Uterus (tissue), 3 donors: ENCODE measurements at regions not wholly inside any gene's neighbourhood (a gene's known extent, or its start where the extent isn't known, plus 50 kb on each side); places are given as distances from the start of the nearest gene placed in this dataset.

Experiments used
- DNase-seq, 2 donors: peaks; one replicate each; pipeline ENCODE4 v3.0.0-alpha.2; 2019 to 2020
- H3K27ac ChIP-seq, 2 donors: fragments of 200-600 bp; sonication (generic); 1 replicate in 1 of 2; 2 replicates in 1 of 2; pipeline ENCODE4 v1.5.1; 2016 to 2018
- H3K27me3 ChIP-seq, 2 donors: fragments of 200-600 bp; sonication (generic); one replicate each; pipeline ENCODE4 v1.5.1; 2018 to 2019; ENCODE audit warnings: control low read depth in 1 of 2
- H3K36me3 ChIP-seq, 2 donors: fragments of 200-600 bp; sonication (generic); one replicate each; pipeline ENCODE4 v1.5.1; 2019; ENCODE audit warnings: control low read depth in 1 of 2
- H3K4me1 ChIP-seq, 2 donors: fragments of 200-600 bp; sonication (generic); one replicate each; pipeline ENCODE4 v1.5.1; 2018 to 2019; ENCODE audit warnings: control low read depth in 1 of 2
- H3K4me3 ChIP-seq, 2 donors: fragments of 200-600 bp; sonication (generic); 1 replicate in 1 of 2; 2 replicates in 1 of 2; pipeline ENCODE4 v1.5.1; 2018 to 2019; ENCODE audit warnings: mild to moderate bottlenecking in 1 of 2
- H3K9me3 ChIP-seq, 2 donors: fragments of 200-600 bp; sonication (generic); one replicate each; pipeline ENCODE4 v1.5.1; 2019; ENCODE audit warnings: control low read depth in 1 of 2
- POLR2A ChIP-seq, 2 donors: fragments of 450-650 bp; IDR thresholded peaks; one replicate each; pipeline ENCODE4 v1.6.1; 2016; ENCODE audit warnings: antibody characterized with exemption in 2 of 2, mild to moderate bottlenecking in 1 of 2, moderate library complexity in 1 of 2
- intact Hi-C: fragments of 100-400 bp; cut with DNase I; formaldehyde crosslinking; loops from one replicate; pipeline ENCODE4 v1.15.1; 2023; ENCODE audit warnings: low total_unique reads
- TF ChIP-seq, protein P1 (sequence below), 4 experiments: fragments of 200-600 bp in 2 of 4; fragments of 450-650 bp in 2 of 4; sonication (generic) in 2 of 4; IDR thresholded peaks; one replicate each; pipeline ENCODE4 v1.5.1; 2016 to 2019; ENCODE audit warnings: antibody characterized with exemption in 4 of 4, mild to moderate bottlenecking in 2 of 4, moderate library complexity in 1 of 4
- donor health status: DM: yes; HTN: yes; CAD: no.

GRCh38 chr17:13302983-13303382 lies 285.2 kb upstream of the ELAC2 start:
- Histone ChIP-seq H3K9me3 (no peaks in the 10 kb centered on the region), H3K36me3 (no peaks in the 10 kb centered on the region), H3K27ac (no peak overlapping the region), H3K4me3 (no peak overlapping the region), H3K27me3 (no peaks in the 10 kb centered on the region), H3K4me1 (no peaks in the 10 kb centered on the region)
- no peak for DNase-seq
- TF ChIP-seq, protein P1, sequence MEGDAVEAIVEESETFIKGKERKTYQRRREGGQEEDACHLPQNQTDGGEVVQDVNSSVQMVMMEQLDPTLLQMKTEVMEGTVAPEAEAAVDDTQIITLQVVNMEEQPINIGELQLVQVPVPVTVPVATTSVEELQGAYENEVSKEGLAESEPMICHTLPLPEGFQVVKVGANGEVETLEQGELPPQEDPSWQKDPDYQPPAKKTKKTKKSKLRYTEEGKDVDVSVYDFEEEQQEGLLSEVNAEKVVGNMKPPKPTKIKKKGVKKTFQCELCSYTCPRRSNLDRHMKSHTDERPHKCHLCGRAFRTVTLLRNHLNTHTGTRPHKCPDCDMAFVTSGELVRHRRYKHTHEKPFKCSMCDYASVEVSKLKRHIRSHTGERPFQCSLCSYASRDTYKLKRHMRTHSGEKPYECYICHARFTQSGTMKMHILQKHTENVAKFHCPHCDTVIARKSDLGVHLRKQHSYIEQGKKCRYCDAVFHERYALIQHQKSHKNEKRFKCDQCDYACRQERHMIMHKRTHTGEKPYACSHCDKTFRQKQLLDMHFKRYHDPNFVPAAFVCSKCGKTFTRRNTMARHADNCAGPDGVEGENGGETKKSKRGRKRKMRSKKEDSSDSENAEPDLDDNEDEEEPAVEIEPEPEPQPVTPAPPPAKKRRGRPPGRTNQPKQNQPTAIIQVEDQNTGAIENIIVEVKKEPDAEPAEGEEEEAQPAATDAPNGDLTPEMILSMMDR (IDR thresholded peaks at IDR 0.05), result no peak
- no peak for TF ChIP-seq POLR2A (IDR thresholded peaks at IDR 0.05)
- intact Hi-C loops, result no loop called here

- Histone ChIP-seq H3K4me3 (no peak overlapping the region), H3K4me1 (no peaks in the 10 kb centered on the region), H3K36me3 (no peaks in the 10 kb centered on the region), H3K9me3 (no peaks in the 10 kb centered on the region), H3K27ac (no peak overlapping the region), H3K27me3 (no peaks in the 10 kb centered on the region)
- intact Hi-C loops, result no loop called here
- TF ChIP-seq, protein P1 (IDR thresholded peaks at IDR 0.05), result no peak
- no peak for TF ChIP-seq POLR2A (IDR thresholded peaks at IDR 0.05)
- DNase-seq, result no peak
These were observed 284.6 kb upstream of the ELAC2 start for GRCh38 chr17:13302419-13302818.

- no peak overlapping the region for H3K4me3 ChIP-seq
- intact Hi-C loops, result no loop called here
- TF ChIP-seq, protein P1 (IDR thresholded peaks at IDR 0.05), result no peak
- TF ChIP-seq POLR2A (IDR thresholded peaks at IDR 0.05), result no peak
These were observed 279.4 kb upstream of the ELAC2 start for GRCh38 chr17:13297183-13297582.

GRCh38 chr17:13293421-13293820 lies 275.6 kb upstream of the ELAC2 start:
- TF ChIP-seq, protein P1 (IDR thresholded peaks at IDR 0.05), result no peak
- TF ChIP-seq POLR2A (IDR thresholded peaks at IDR 0.05), result no peak
- H3K27ac ChIP-seq, result no peak overlapping the region
- no peaks in the 10 kb centered on the region for H3K27me3 ChIP-seq
- H3K4me1 ChIP-seq, result no peaks in the 10 kb centered on the region
- DNase-seq, result no peak
- H3K4me3 ChIP-seq, result no peak overlapping the region
- no peaks in the 10 kb centered on the region for H3K36me3 ChIP-seq
- H3K9me3 ChIP-seq, result no peaks in the 10 kb centered on the region
- intact Hi-C loops, result no loop called here

More at GRCh38 chr17:13297183-13297582, 279.4 kb upstream of the ELAC2 start:
- Histone ChIP-seq H3K4me1 (no peaks in the 10 kb centered on the region), H3K27me3 (no peaks in the 10 kb centered on the region), H3K27ac (no peak overlapping the region), H3K9me3 (no peaks in the 10 kb centered on the region), H3K36me3 (no peaks in the 10 kb centered on the region)
- no peak for DNase-seq

DNA sequence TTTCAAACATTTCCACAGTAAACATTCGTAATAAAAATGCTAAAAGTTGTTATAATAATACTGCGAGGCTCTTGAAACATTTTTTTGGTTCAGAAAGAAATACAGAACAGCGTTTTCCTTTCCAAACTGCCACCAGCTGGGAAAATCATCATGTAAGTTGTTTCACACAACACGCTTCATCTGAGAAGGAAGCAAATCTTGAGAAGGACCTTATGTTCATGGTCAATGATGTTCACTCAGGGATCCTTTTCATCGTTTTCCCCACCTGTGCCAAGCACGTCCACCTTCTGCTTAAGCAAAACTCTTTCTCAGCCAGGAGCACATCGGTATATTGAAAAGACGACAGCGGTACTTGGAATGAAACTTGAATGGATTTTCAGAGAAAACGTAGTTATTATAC lies 274.5 kb upstream of the ELAC2 start:
- intact Hi-C loops, result no loop called here
- TF ChIP-seq, protein P1 (IDR thresholded peaks at IDR 0.05), result no peak
- no peak for TF ChIP-seq POLR2A (IDR thresholded peaks at IDR 0.05)
- Histone ChIP-seq H3K4me3 (no peak overlapping the region), H3K27ac (no peak overlapping the region), H3K4me1 (no peaks in the 10 kb centered on the region), H3K27me3 (no peaks in the 10 kb centered on the region), H3K9me3 (no peaks in the 10 kb centered on the region), H3K36me3 (no peaks in the 10 kb centered on the region)
- no peak for DNase-seq
